SU-DHL-6 (cell line): ENCODE measurements at regions not wholly inside any gene's neighbourhood (a gene's known extent, or its start where the extent isn't known, plus 50 kb on each side); places are given as distances from the start of the nearest gene placed in this dataset.

Source experiments
- CTCF ChIP-seq: fragments of 200-600 bp; sonication (generic); IDR thresholded peaks from one replicate; pipeline ENCODE4 v1.5.1; 2017; ENCODE audit warnings: antibody characterized with exemption, mild to moderate bottlenecking, low read length, moderate library complexity; ENCODE audit not compliant: insufficient read depth, poor library complexity, severe bottlenecking
- EZH2phosphoT487 ChIP-seq: fragments of 200-600 bp; sonication (generic), shearing (Covaris generic); conservative IDR thresholded peaks from 2 replicates; pipeline ENCODE4 v1.6.1; 2018; ENCODE audit warnings: mild to moderate bottlenecking, antibody characterized with exemption, low read length, moderate library complexity, mixed read lengths

GRCh38 chr12:72888693-72889092 lies 616.5 kb downstream of the TRHDE start:
- TF ChIP-seq CTCF (no peak), EZH2phosphoT487 (no peak)
